Upper lobe of right lung (tissue), 1 donor: ENCODE measurements at regions not wholly inside any gene's neighbourhood (a gene's known extent, or its start where the extent isn't known, plus 50 kb on each side); places are given as distances from the start of the nearest gene placed in this dataset.
"Not testable (repeated sequence)": the region's sequence is repeated elsewhere in the genome, so short reads cannot be mapped to it uniquely, and the experiment has no call there.

Experiments used
- ATAC-seq: fragments of 200-7000 bp; cut with Tn5 transposase; one replicate; pipeline ENCODE4 v1.9.1; 2020; ENCODE audit warnings: mild to moderate bottlenecking, moderate library complexity
- DNase-seq: peaks from one replicate; pipeline ENCODE4 v3.0.0-alpha.2; 2020
- H3K27ac ChIP-seq: fragments of 200-600 bp; one replicate; pipeline ENCODE4 v1.8.0; 2022
- H3K27me3 ChIP-seq: fragments of 200-600 bp; one replicate; pipeline ENCODE4 v1.8.0; 2022; ENCODE audit warnings: mild to moderate bottlenecking
- H3K36me3 ChIP-seq: fragments of 200-600 bp; one replicate; pipeline ENCODE4 v1.8.0; 2022
- H3K4me1 ChIP-seq: fragments of 200-600 bp; one replicate; pipeline ENCODE4 v1.8.0; 2022
- H3K4me3 ChIP-seq: fragments of 200-600 bp; one replicate; pipeline ENCODE4 v1.8.0; 2022; ENCODE audit warnings: mild to moderate bottlenecking
- H3K9me3 ChIP-seq: fragments of 200-600 bp; one replicate; pipeline ENCODE4 v1.8.0; 2022
- intact Hi-C: fragments of 100-400 bp; cut with DNase I; formaldehyde crosslinking; loops from one replicate; pipeline ENCODE4 v1.11.0; 2022
- TF ChIP-seq, protein P1 (sequence below): fragments of 200-600 bp; IDR thresholded peaks from one replicate; pipeline ENCODE4 v1.8.0; 2022; ENCODE audit warnings: antibody characterized with exemption
- donor health status: DM: no; HTN: yes; CAD: no; lungs with severe emphysema.

DNA sequence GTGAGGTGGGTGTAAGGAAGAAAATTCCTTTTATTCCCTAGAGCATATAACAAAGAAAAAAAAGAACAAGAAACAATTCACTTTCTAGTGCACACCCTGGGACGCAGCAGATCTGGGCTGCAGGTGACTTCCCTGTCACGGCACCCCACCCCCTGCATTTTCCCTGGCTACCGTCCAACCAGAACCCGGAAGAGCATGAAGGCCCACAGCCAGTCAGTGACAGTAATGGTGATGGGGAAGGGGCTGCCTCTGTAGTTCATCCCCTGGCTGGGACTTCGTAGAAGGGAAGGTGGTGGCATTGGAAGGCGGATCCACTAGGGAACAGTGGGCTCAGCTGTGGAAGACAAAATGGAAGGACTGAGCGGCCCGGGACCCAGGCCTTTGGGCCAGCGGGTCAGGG is 236.7 kb downstream of the BUB3 start:
- DNase-seq (no peak), ATAC-seq (no peak)
- TF ChIP-seq, protein P1, sequence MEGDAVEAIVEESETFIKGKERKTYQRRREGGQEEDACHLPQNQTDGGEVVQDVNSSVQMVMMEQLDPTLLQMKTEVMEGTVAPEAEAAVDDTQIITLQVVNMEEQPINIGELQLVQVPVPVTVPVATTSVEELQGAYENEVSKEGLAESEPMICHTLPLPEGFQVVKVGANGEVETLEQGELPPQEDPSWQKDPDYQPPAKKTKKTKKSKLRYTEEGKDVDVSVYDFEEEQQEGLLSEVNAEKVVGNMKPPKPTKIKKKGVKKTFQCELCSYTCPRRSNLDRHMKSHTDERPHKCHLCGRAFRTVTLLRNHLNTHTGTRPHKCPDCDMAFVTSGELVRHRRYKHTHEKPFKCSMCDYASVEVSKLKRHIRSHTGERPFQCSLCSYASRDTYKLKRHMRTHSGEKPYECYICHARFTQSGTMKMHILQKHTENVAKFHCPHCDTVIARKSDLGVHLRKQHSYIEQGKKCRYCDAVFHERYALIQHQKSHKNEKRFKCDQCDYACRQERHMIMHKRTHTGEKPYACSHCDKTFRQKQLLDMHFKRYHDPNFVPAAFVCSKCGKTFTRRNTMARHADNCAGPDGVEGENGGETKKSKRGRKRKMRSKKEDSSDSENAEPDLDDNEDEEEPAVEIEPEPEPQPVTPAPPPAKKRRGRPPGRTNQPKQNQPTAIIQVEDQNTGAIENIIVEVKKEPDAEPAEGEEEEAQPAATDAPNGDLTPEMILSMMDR, result no peak
- Histone ChIP-seq H3K27me3 (no peaks in the 10 kb centered on the region), H3K36me3 (no peaks in the 10 kb centered on the region), H3K27ac (no peak overlapping the region), H3K4me1 (no peaks in the 10 kb centered on the region), H3K4me3 (no peak overlapping the region), H3K9me3 (no peaks in the 10 kb centered on the region)
- intact Hi-C loops, result no loop called here

DNA sequence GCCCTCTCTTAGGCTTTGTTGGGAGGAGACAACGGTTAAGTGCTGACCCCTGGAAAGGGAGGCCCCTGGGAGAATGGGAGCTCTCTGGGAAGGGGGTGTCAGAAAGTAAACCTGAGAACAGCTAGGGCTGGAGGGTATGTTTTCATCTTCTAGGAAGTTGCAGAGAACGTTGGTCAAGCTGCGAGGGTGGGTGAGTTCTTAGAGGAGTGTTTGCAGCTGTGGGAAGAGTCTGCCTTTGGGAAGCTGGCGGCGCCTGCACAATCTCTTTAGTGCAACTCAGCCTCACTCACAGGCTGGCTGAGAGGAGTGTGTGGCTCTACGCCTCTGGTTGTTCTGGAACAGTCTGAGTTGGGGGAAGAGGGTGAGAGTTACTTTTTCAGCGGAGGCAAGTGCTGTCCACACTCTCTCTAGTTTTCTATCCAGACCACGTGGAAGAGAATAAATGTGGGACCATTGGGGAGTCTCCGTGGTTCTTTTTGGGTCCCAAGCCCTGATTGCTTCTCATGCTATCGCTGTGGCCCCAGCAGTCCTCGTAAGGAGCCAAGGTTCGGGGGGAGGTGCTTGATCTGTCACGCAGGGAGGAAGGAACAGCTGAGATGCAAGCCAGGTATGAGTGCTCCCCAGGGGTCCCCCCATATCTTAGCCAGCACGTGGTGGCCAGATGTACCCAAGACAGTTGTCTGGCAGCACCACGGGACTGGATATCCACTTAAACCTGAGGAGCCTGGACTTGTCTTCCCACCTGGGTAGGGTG is 237.2 kb downstream of the BUB3 start:
- Histone ChIP-seq H3K36me3 (no peaks in the 10 kb centered on the region), H3K9me3 (no peaks in the 10 kb centered on the region), H3K27me3 (no peaks in the 10 kb centered on the region), H3K4me1 (no peaks in the 10 kb centered on the region), H3K27ac (no peak overlapping the region), H3K4me3 (no peak overlapping the region)
- no peak for ATAC-seq
- intact Hi-C loops, result no loop called here
- no peak for DNase-seq
- TF ChIP-seq, protein P1, result no peak

DNA sequence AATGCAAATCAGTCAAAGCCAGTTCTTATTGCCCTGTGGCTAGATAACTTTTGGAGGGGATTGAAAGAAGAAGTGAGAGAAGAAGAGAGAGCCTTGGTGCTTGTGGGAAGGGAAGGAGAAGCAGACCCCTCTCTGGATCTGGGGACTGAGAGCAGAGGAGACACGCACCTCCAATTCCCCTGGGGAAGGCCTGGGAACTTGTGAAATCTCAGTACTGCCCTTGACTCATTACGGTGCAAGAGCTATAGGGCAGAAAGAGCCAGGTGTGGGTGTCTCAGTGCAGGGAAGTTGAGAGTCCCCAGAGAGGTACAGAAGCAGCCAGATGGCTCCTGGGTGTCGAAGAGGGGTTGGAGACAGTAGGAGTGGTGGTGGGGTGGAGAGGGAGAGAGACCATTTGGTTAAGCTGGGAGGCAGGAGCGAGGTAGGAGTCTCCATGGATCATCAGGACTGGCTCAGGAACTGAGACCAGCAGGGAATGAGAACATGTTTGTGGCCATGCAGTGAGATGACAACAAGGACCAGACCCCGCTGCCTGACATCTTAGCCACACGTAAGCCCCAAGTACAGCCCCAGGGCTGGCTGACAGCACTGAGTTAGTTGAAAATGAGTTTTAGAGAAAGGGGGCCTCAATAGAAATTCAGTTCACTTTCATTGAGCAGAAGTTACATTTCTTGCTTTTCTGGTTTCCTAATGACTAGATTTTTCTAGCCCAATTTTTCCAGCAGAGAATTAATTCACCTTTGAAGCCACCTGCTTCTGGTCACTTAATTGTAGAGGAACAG is 238.2 kb downstream of the BUB3 start:
- ATAC-seq (no peak), DNase-seq (no peak)
- no peaks in the 10 kb centered on the region for H3K9me3 ChIP-seq
- intact Hi-C loops, result no loop called here
- H3K27me3 ChIP-seq, result no peaks in the 10 kb centered on the region
- no peak overlapping the region for H3K27ac ChIP-seq
- TF ChIP-seq, protein P1, result no peak
- no peaks in the 10 kb centered on the region for H3K4me1 ChIP-seq
- no peak overlapping the region for H3K4me3 ChIP-seq
- no peaks in the 10 kb centered on the region for H3K36me3 ChIP-seq

DNA sequence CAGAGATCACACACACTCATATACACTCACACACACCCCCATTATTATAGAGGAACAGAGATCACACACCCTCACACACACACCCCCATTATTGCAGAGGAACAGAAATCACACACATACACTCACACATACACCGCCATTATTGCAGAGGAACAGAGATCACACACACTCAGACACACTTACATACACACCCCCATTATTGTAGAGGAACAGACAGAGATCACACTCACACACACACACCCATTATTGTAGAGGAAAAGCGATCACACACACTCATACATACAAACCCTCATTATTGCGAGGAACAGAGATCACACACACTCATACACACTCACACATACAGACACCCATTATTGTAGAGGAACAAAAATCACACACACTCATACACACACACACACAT is 239.0 kb downstream of the BUB3 start:
- no peaks in the 10 kb centered on the region for H3K27me3 ChIP-seq
- TF ChIP-seq, protein P1, result no peak
- no peak overlapping the region for H3K27ac ChIP-seq
- H3K4me1 ChIP-seq, result no peaks in the 10 kb centered on the region
- H3K4me3 ChIP-seq, result no peak overlapping the region
- intact Hi-C loops, result no loop called here
- H3K36me3 ChIP-seq, result no peaks in the 10 kb centered on the region
- no peaks in the 10 kb centered on the region for H3K9me3 ChIP-seq
- no peak for ATAC-seq
- DNase-seq, result no peak

DNA sequence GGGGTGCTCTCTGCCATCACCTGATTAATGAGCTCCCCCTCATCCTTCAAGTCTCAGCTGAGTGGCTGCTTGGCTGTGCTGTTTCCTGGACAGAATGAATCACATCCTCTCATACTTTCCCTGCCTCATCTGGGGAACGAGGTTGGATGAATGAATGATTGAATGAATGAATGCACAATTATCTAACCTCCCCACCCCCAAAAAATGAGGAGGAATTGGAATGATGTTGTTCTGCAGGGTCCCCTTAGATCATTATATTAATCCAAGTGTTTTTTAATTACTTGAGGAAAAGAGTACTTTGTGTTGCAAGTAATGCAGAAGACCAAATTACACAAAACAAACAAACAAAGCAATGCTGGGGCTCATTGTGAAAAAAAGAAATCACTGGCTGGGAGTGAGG is 240.2 kb downstream of the BUB3 start:
- TF ChIP-seq, protein P1, result no peak
- Histone ChIP-seq H3K4me1 (no peaks in the 10 kb centered on the region), H3K9me3 (no peaks in the 10 kb centered on the region), H3K4me3 (no peak overlapping the region), H3K27ac (no peak overlapping the region), H3K27me3 (no peaks in the 10 kb centered on the region), H3K36me3 (no peaks in the 10 kb centered on the region)
- ATAC-seq (no peak), DNase-seq (no peak)
- intact Hi-C loops, result no loop called here

DNA sequence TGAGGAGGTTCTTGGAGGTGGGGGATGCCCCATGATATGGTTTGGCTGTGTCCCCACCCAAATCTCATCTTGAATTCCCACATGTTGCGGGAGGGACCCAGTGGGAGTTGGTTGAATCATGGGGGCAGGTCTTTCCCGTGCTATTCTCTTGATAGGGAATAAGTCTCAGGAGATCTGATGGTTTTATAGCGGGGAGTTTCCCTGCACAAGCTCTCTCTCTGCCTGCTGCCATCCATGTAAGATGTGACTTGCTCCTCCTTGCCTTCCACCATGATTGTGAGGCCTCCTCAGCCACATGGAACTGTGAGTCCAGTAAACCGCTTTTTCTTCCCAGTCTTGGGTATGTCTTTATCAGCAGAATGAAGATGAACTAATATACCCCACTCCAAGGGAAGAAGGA is 241.0 kb downstream of the BUB3 start:
- DNase-seq, intact Hi-C loops, ATAC-seq: not testable (repeated sequence)

More for the DNA sequence above, 241.0 kb downstream of the BUB3 start:
- H3K9me3 ChIP-seq, H3K4me3 ChIP-seq, H3K4me1 ChIP-seq, H3K27me3 ChIP-seq, H3K27ac ChIP-seq, H3K36me3 ChIP-seq: not testable (repeated sequence)
